GM12878 (cell line): ENCODE measurements at regions not wholly inside any gene's neighbourhood (a gene's known extent, or its start where the extent isn't known, plus 50 kb on each side); places are given as distances from the start of the nearest gene placed in this dataset.

Source experiments
- ATAC-seq: fragments of 200-7000 bp; cut with Tn5 transposase; 3 replicates; pipeline ENCODE4 v1.9.1; 2020; ENCODE audit warnings: mild to moderate bottlenecking, moderate library complexity
- BruUV-seq: library from RNA; stranded (reverse); fragments of 400-500 nt; replicated peaks from 2 replicates; lab custom pipeline; 2021; lab: Mats Ljungman, UMichigan
- CTCF ChIA-PET: fragments of 300-600 bp; sonication (Branson Sonifier 250); formaldehyde crosslinking; extraction: SDS; loops from one replicate; lab custom pipeline; 2021; ENCODE audit warnings: inconsistent platforms; lab: Yijun Ruan, JAX
- POLR2A ChIA-PET: fragments of 350-600 bp; formaldehyde crosslinking; extraction: SDS; loops from one replicate; lab custom pipeline; 2021; ENCODE audit warnings: inconsistent platforms; lab: Charles Lee
- RAD21 ChIA-PET: fragments of 300-600 bp; sonication (Branson Sonifier 250); formaldehyde crosslinking; loops from one replicate; lab custom pipeline; 2023; ENCODE audit warnings: antibody characterized with exemption; ENCODE audit not compliant: unreplicated experiment; lab: Charles Lee
- SMC1A ChIA-PET: fragments of 300-600 bp; sonication (Branson Sonifier 250); formaldehyde crosslinking; loops from one replicate; lab custom pipeline; 2023; ENCODE audit not compliant: unreplicated experiment, uncharacterized antibody; lab: Charles Lee
- DNase-seq: peaks from one replicate; pipeline ENCODE4 v3.0.0-alpha.2; 2011; ENCODE audit warnings: low read depth, low spot score
- FAIRE-seq: peaks from 3 replicates; lab custom pipeline; 2011; peaks lifted over from hg19 to GRCh38; lab: Jason Lieb, UNC
- H2AFZ ChIP-seq: 2 replicates; pipeline ENCODE4 v1.6.0; 2011; ENCODE audit warnings: low read depth, low read length, control low read depth; ENCODE audit not compliant: control insufficient read depth
- H3K27ac ChIP-seq: 2 replicates; pipeline ENCODE4 v1.5.1; 2011; ENCODE audit warnings: control low read depth; ENCODE audit not compliant: control insufficient read depth, insufficient read depth
- H3K27me3 ChIP-seq, 2 experiments: replicated peaks in 1 of 2; 2 replicates each; pipeline versions ENCODE4 v1.6.0 to v1.6.1; 2011; ENCODE audit warnings: low read length in 1 of 2; ENCODE audit not compliant: control insufficient read depth in 2 of 2, insufficient read depth in 2 of 2
- H3K36me3 ChIP-seq, 2 experiments: 2 replicates each; pipeline ENCODE4 v1.5.1; 2011; ENCODE audit warnings: low read length in 1 of 2; ENCODE audit not compliant: control insufficient read depth in 2 of 2, insufficient read depth in 2 of 2
- H3K4me1 ChIP-seq: 2 replicates; pipeline ENCODE4 v1.6.1; 2011; ENCODE audit warnings: mild to moderate bottlenecking, low read length, moderate library complexity, mixed read lengths; ENCODE audit not compliant: control insufficient read depth, insufficient read depth
- H3K4me2 ChIP-seq: 2 replicates; pipeline ENCODE4 v1.6.0; 2011; ENCODE audit warnings: control low read depth; ENCODE audit not compliant: control insufficient read depth, insufficient read depth
- H3K4me3 ChIP-seq: fragments of 200-600 bp; sonication (generic); 2 replicates; pipeline ENCODE4 v1.5.1; 2016
- H3K79me2 ChIP-seq: 2 replicates; pipeline ENCODE4 v1.6.0; 2011; ENCODE audit warnings: low read length; ENCODE audit not compliant: control insufficient read depth, insufficient read depth
- H3K9ac ChIP-seq: 2 replicates; pipeline ENCODE4 v1.8.0; 2011; ENCODE audit warnings: low read length, control low read depth, mixed read lengths; ENCODE audit not compliant: control insufficient read depth, insufficient read depth
- H3K9me3 ChIP-seq: replicated peaks from 3 replicates; pipeline ENCODE4 v1.5.1; 2011; ENCODE audit warnings: mild to moderate bottlenecking, low read length; ENCODE audit not compliant: control insufficient read depth, insufficient read depth
- H4K20me1 ChIP-seq: 2 replicates; pipeline ENCODE4 v1.6.0; 2011; ENCODE audit not compliant: control insufficient read depth, insufficient read depth
- IKZF2 ChIP-seq, 2 experiments: fragments of 450-650 bp; IDR thresholded peaks; 2 replicates each; pipeline ENCODE4 v1.6.1; 2017; ENCODE audit warnings: mild to moderate bottlenecking in 2 of 2, moderate library complexity in 2 of 2
- JUNB ChIP-seq: IDR thresholded peaks from 2 replicates; pipeline ENCODE4 v1.6.1; 2016; ENCODE audit warnings: antibody characterized with exemption, mild to moderate bottlenecking
- KLF5 ChIP-seq: fragments of 450-650 bp; IDR thresholded peaks from 2 replicates; pipeline ENCODE4 v1.6.1; 2014; ENCODE audit warnings: mild to moderate bottlenecking; ENCODE audit not compliant: partially characterized antibody
- MTA2 ChIP-seq: fragments of 450-650 bp; IDR thresholded peaks from 2 replicates; pipeline ENCODE4 v1.6.1; 2016; ENCODE audit warnings: low read depth, mild to moderate bottlenecking, moderate library complexity
- ZNF384 ChIP-seq: IDR thresholded peaks from 2 replicates; pipeline ENCODE4 v1.6.1; 2012; ENCODE audit warnings: low read depth, mild to moderate bottlenecking, low read length, improper control_type of control experiment, borderline replicate concordance
- WGBS: methylation state at CpG from one replicate; pipeline ENCODE4 v1.1.6; 2016; ENCODE audit warnings: low lambda C conversion rate; ENCODE audit not compliant: insufficient replicate concordance, insufficient coverage; ENCODE audit errors: missing lambda C conversion rate; 5-methylcytosine and 5-hydroxymethylcytosine counted together
- in situ Hi-C: fragments of 300-500 bp; cut with MboI; formaldehyde crosslinking; loops from 9 replicates; pipeline ENCODE4 v1.14.3; 2018; ENCODE audit warnings: mixed read lengths
- intact Hi-C: fragments of 100-400 bp; cut with micrococcal nuclease; formaldehyde crosslinking; loops from one replicate; pipeline ENCODE4 v1.14.2; 2022; ENCODE audit not compliant: unreplicated experiment
- TF ChIP-seq, protein P1 (sequence below): fragments of 450-650 bp; formaldehyde crosslinking; IDR thresholded peaks from 2 replicates; pipeline ENCODE4 v1.5.0; 2022; ENCODE audit warnings: mild to moderate bottlenecking, missing genetic modification characterization

DNA sequence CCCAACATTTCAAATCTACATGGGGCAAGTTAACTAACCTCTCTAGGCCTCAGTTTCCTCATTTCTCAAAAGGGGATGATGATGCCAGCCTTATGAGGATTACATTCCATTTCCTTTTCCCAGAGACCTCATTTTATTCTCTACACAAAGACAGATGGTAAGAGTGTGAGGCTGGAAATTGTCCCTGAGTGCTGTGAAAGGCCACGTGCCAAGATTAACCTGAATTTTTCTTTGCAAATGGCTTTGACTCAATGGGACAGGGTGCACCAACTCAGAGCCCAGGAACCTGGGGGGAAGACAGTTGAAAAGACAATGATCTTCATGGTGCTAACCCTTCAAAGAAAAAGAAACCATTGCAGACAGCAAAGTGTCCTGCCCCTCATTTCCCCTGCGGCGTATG lies 332.8 kb downstream of the TMEM114 start:
- SMC1A ChIA-PET = no interaction called here
- RAD21 ChIA-PET = no interaction called here
- Histone ChIP-seq H3K4me1 (no peaks in the 10 kb centered on the region), H3K9me3 (no peaks in the 10 kb centered on the region; the same call in 2 of the 3 replicates), H3K9ac (no peak overlapping the region), H3K36me3 (no peaks in the 10 kb centered on the region), H3K4me2 (no peak overlapping the region), H3K79me2 (no peaks in the 10 kb centered on the region), H3K27me3 (no peaks in the 10 kb centered on the region), H2AFZ (no peak overlapping the region), H3K4me3 (no peak overlapping the region), H3K27ac (no peak overlapping the region), H4K20me1 (no peaks in the 10 kb centered on the region)
- TF ChIP-seq JUNB = no peak
- TF ChIP-seq ZNF384 = no peak
- TF ChIP-seq KLF5 = no peak
- no peak for TF ChIP-seq MTA2
- TF ChIP-seq IKZF2 (IDR thresholded peaks at IDR 0.05) = no peak
- TF ChIP-seq, protein P1, sequence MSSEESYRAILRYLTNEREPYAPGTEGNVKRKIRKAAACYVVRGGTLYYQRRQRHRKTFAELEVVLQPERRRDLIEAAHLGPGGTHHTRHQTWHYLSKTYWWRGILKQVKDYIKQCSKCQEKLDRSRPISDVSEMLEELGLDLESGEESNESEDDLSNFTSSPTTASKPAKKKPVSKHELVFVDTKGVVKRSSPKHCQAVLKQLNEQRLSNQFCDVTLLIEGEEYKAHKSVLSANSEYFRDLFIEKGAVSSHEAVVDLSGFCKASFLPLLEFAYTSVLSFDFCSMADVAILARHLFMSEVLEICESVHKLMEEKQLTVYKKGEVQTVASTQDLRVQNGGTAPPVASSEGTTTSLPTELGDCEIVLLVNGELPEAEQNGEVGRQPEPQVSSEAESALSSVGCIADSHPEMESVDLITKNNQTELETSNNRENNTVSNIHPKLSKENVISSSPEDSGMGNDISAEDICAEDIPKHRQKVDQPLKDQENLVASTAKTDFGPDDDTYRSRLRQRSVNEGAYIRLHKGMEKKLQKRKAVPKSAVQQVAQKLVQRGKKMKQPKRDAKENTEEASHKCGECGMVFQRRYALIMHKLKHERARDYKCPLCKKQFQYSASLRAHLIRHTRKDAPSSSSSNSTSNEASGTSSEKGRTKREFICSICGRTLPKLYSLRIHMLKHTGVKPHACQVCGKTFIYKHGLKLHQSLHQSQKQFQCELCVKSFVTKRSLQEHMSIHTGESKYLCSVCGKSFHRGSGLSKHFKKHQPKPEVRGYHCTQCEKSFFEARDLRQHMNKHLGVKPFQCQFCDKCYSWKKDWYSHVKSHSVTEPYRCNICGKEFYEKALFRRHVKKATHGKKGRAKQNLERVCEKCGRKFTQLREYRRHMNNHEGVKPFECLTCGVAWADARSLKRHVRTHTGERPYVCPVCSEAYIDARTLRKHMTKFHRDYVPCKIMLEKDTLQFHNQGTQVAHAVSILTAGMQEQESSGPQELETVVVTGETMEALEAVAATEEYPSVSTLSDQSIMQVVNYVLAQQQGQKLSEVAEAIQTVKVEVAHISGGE (CRISPR knock-in tag) = no peak
- POLR2A ChIA-PET = no interaction called here
- CTCF ChIA-PET = no interaction called here
- DNase-seq (no peak), ATAC-seq (no peak), FAIRE-seq (no peak)
- in situ Hi-C loops (no loop called here), intact Hi-C loops (no loop called here)
- WGBS = 0% methylated on average over 3 of the region's 3 CpGs
- BruUV-seq = no TSS peak
